Adipocyte (in vitro differentiated cells): ENCODE measurements at regions not wholly inside any gene's neighbourhood (a gene's known extent, or its start where the extent isn't known, plus 50 kb on each side); places are given as distances from the start of the nearest gene placed in this dataset.
"Not testable (repeated sequence)": the region's sequence is repeated elsewhere in the genome, so short reads cannot be mapped to it uniquely, and the experiment has no call there.

Experiments used
- DNase-seq: peaks from one replicate; pipeline ENCODE4 v3.0.0-alpha.2; 2015; ENCODE audit warnings: low read depth
- H3K27me3 ChIP-seq: replicated peaks from 2 replicates; pipeline ENCODE4 v1.7.0; 2013; ENCODE audit warnings: mild to moderate bottlenecking, low read length, moderate library complexity; ENCODE audit not compliant: control insufficient read depth, insufficient read depth
- H3K36me3 ChIP-seq: 2 replicates; pipeline ENCODE4 v1.7.0; 2013; ENCODE audit warnings: low read length, mild to moderate bottlenecking, moderate library complexity; ENCODE audit not compliant: control insufficient read depth, insufficient read depth, severe bottlenecking
- H3K4me1 ChIP-seq: 2 replicates; pipeline ENCODE4 v1.7.0; 2013; ENCODE audit warnings: mild to moderate bottlenecking, low read length, moderate library complexity; ENCODE audit not compliant: control insufficient read depth, insufficient read depth
- H3K4me3 ChIP-seq: 2 replicates; pipeline ENCODE4 v1.7.0; 2013; ENCODE audit warnings: mild to moderate bottlenecking, low read length, moderate library complexity
- H3K9ac ChIP-seq: 2 replicates; pipeline ENCODE4 v1.7.0; 2013; ENCODE audit warnings: mild to moderate bottlenecking, low read length, moderate library complexity
- H3K9me3 ChIP-seq: 2 replicates; pipeline ENCODE4 v1.7.0; 2013; ENCODE audit warnings: mild to moderate bottlenecking, low read length, moderate library complexity; ENCODE audit not compliant: control insufficient read depth

DNA sequence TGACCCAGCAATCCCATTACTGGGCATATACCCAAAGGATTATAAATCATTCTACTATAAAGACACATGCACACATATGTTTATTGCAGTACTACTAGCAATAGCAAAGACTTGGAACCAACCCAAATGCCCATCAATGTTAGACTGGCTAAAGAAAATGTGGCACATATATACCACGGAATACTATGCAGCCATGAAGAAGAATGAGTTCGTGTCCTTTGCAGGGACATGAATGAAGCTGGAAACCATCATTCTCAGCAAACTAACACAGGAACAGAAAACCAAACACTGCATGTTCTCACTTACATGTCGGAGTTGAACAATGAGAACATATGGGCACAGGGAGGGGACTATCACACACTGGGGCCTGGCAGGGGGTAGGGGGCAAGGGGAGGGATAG, 183.0 kb downstream of the HACE1 start:
- peaks cover 22% of the 10 kb centered on the region for H3K9me3 ChIP-seq
- H3K9ac ChIP-seq, H3K27me3 ChIP-seq, H3K4me3 ChIP-seq, H3K36me3 ChIP-seq, DNase-seq, H3K4me1 ChIP-seq: not testable (repeated sequence)

DNA sequence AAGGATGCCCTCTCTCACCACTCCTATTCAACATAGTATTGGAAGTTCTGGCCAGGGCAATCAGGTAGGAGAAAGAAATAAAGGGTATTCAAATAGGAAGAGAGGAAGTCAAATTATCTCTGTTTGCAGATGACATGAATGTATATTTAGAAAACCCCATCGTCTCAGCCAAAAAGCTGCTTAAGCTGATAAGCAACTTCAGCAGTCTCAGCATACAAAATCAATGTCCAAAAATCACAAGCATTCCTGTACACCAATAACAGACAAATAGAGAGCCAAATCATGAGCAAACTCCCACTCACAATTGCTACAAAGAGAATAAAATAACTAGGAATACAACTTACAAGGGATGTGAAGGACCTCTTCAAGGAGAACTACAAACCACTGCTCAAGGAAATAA, 184.6 kb downstream of the HACE1 start:
- H3K4me1 ChIP-seq, H3K36me3 ChIP-seq, H3K27me3 ChIP-seq, DNase-seq, H3K4me3 ChIP-seq, H3K9ac ChIP-seq: not testable (repeated sequence)
- peaks cover 23% of the 10 kb centered on the region for H3K9me3 ChIP-seq

DNA sequence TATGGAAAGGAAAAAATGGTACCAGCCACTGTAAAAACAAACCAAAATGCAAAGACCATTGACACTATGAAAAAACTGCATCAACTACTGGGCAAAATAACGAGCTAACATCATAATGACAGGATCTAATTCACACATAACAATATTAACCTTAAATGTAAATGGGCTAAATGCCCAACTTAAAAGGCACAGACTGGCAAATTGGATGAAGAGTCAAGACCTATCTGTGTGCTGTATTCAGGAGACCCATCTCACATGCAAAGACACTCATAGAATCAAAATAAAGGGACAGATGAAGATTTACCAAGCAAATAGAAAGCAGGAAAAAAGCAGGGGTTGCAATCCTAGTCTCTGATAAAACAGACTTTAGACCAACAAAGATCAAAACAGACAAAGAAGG, 186.6 kb downstream of the HACE1 start:
- H3K27me3 ChIP-seq, H3K4me1 ChIP-seq: not testable (repeated sequence)

DNA sequence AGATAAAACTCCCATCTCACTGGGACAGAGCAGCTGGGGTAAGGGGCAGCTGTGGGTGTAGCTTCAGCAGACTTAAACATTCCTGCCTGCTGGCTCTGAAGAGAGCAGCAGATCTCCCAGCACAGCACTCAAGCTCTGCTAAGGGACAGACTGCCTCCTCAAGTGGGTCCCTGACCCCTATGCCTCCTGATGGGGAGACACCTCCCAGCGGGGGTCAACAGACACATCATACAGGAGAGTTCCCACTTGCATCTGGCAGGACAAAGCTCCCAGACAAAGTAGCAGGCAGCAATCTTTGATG, 188.2 kb downstream of the HACE1 start:
- H3K36me3 ChIP-seq, H3K4me1 ChIP-seq, DNase-seq, H3K27me3 ChIP-seq, H3K9ac ChIP-seq, H3K4me3 ChIP-seq: not testable (repeated sequence)
- peaks cover 15% of the 10 kb centered on the region for H3K9me3 ChIP-seq

More for the DNA sequence above, 186.6 kb downstream of the HACE1 start:
- H3K9me3 ChIP-seq = peaks cover 15% of the 10 kb centered on the region
- H3K4me3 ChIP-seq, H3K36me3 ChIP-seq, DNase-seq, H3K9ac ChIP-seq: not testable (repeated sequence)

DNA sequence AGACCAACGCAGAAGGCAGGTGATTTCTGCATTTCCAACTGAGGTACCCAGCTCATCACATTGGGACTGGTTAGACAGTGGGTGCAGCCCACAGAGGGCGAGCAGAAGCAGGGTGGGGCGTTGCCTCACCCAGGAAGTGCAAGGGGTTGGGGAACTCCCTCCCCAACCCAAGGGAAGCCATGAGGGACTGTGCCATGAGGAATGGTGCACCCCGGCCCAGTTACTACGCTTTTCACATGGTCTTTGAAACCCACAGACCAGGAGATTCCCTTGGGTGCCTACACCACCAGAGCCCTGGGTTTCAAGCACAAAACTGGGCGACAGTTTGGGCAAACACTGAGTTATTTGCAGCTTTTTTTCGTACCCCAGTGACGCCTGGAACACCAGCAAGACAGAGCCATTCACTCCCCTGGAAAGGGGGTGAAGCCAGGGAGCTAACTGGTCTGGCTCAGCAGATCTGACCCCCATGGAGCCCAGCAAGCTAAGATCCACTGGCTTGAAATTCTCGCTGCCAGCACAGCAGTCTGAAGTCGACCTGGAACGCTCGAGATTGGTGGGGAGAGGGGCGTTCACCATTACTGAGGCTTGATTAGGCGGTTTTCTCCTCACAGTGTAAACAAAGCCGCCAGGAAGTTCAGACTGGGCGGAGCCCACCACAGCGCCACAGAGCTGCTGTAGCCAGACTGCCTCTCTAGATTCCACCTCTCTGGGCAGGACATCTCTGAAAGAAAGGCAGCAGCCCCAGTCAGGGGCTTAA, 188.7 kb downstream of the HACE1 start:
- not testable (repeated sequence) for DNase-seq, H3K9ac ChIP-seq, H3K4me1 ChIP-seq, H3K4me3 ChIP-seq, H3K27me3 ChIP-seq, H3K36me3 ChIP-seq
- peaks cover 18% of the 10 kb centered on the region for H3K9me3 ChIP-seq

DNA sequence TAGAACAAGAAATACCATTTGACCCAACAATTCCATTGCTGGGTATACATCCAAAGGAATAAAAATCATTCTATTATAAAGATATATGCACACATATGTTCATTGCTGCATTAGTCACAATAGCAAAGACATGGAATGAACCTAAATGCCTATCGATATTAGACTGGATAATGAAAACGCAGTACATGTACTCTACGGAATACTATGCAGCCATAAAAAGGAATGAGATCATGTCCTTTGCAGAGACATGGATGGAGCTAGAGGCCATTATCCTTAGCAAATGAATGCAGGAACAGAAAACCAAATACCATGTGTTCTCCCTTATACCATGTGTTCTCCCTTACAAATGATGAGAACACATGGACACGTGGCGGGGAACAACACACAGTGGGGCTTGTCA, 190.2 kb downstream of the HACE1 start:
- no peak overlapping the region for H3K4me3 ChIP-seq
- peaks cover 32% of the 10 kb centered on the region for H3K9me3 ChIP-seq

GRCh38 chr6:104656235-104656634, 203.5 kb downstream of the HACE1 start:
- no peak overlapping the region for H3K4me3 ChIP-seq
- no peak overlapping the region for H3K9ac ChIP-seq
- H3K4me1 ChIP-seq = no peaks in the 10 kb centered on the region
- H3K9me3 ChIP-seq = no peaks in the 10 kb centered on the region
- H3K27me3 ChIP-seq = no peaks in the 10 kb centered on the region
- DNase-seq = no peak
- no peaks in the 10 kb centered on the region for H3K36me3 ChIP-seq

More for the DNA sequence above, 190.2 kb downstream of the HACE1 start:
- H3K9ac ChIP-seq = no peak overlapping the region
- H3K4me1 ChIP-seq = no peaks in the 10 kb centered on the region
- H3K27me3 ChIP-seq = no peaks in the 10 kb centered on the region
- no peak for DNase-seq
- no peaks in the 10 kb centered on the region for H3K36me3 ChIP-seq

DNA sequence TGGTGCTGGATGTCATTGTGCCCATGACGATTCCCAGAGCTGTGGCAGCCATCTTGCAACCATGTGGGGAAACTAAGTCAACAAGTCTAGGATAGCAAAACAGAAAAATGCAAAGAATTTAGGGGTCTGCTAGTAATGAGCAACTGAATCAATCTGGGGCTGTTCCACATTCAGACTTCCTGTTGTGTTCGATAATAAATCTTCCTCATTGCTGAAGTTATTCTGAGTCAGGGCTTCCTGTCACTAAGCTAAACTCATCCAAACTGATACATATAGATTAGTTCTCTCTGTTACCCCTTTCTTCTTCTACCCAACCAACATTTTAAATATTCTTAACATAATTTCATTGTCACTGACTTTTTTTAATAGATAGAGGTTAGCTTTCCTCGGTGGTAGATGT, 205.9 kb downstream of the HACE1 start:
- Histone ChIP-seq H3K27me3 (no peaks in the 10 kb centered on the region), H3K9ac (no peak overlapping the region), H3K4me3 (no peak overlapping the region), H3K36me3 (no peaks in the 10 kb centered on the region), H3K4me1 (no peaks in the 10 kb centered on the region), H3K9me3 (no peaks in the 10 kb centered on the region)
- DNase-seq = no peak

DNA sequence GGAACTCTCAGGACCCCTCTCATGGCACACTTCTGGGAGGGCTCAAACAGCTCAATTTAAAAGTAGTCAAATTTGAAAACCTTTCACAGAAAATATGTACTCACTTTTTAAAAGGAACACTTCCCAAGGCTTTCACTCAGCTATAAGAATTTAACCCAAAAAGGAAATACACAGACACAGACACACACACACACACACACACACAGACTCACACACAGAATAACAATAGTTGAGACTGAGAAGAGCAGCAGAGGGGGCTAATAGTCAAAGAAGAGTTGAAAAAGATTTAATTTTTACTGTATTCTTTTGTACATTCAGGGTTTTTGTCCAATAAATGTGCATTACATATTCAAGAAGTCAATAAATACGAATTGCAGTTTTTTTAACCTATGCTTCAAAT, 211.4 kb downstream of the HACE1 start:
- no peaks in the 10 kb centered on the region for H3K27me3 ChIP-seq
- H3K4me3 ChIP-seq = no peak overlapping the region
- H3K9me3 ChIP-seq = no peaks in the 10 kb centered on the region
- no peak for DNase-seq
- no peaks in the 10 kb centered on the region for H3K36me3 ChIP-seq
- H3K9ac ChIP-seq = no peak overlapping the region
- peaks cover 3% of the 10 kb centered on the region for H3K4me1 ChIP-seq

DNA sequence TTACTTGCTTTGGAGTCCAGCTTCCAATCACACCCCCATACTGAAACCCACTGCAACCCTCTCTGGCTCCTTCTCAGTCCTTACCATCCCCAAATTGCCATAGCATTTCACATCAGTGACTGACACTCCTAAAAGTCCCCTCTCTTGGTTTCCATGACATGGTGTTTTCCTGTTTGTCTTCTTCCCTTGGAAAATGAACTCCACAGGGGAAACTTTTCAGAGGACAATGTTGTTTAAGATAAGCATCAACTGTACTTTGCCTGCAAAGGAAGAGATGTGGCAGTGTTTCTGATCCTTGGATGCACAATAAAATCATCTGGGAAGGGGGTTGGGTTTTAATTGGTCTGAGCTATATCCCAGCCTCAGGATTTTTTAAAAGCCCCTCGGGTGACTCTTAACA, 214.9 kb downstream of the HACE1 start:
- no peaks in the 10 kb centered on the region for H3K36me3 ChIP-seq
- no peak for DNase-seq
- H3K4me3 ChIP-seq = no peak overlapping the region
- no peaks in the 10 kb centered on the region for H3K27me3 ChIP-seq
- no peak overlapping the region for H3K9ac ChIP-seq
- no peaks in the 10 kb centered on the region for H3K9me3 ChIP-seq
- peaks cover 22% of the 10 kb centered on the region for H3K4me1 ChIP-seq

GRCh38 chr6:104642871-104643270, 216.8 kb downstream of the HACE1 start:
- Histone ChIP-seq H3K36me3 (no peaks in the 10 kb centered on the region), H3K27me3 (no peaks in the 10 kb centered on the region), H3K4me1 (peaks cover 41% of the 10 kb centered on the region), H3K4me3 (no peak overlapping the region), H3K9ac (no peak overlapping the region), H3K9me3 (no peaks in the 10 kb centered on the region)
- DNase-seq = no peak

DNA sequence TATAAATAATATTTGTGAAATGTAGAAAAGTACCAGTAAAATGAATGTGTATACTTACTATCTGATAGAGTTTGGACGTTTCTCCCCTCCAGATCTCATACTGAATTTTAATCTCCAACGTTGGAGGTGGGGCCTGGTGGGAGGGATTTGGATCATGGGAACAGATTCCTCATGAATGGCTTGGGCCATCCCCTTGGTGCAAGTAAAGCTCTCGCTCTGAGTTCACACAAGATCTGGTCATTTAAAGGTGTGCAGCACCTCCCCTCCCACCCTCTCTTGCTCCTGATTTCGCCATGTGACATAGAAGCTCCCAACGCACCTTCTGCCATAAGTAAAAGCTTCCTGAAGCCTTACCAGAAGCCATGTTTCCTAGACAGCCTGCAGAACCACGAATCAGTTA, 219.0 kb downstream of the HACE1 start:
- H3K9ac ChIP-seq = no peak overlapping the region
- no peaks in the 10 kb centered on the region for H3K27me3 ChIP-seq
- H3K4me3 ChIP-seq = no peak overlapping the region
- no peak for DNase-seq
- no peaks in the 10 kb centered on the region for H3K9me3 ChIP-seq
- no peaks in the 10 kb centered on the region for H3K36me3 ChIP-seq
- peaks cover 41% of the 10 kb centered on the region for H3K4me1 ChIP-seq
